ENCODE measurements at regions not wholly inside any gene's neighbourhood (a gene's known extent, or its start where the extent isn't known, plus 50 kb on each side); places are given as distances from the start of the nearest gene placed in this dataset.

DNA sequence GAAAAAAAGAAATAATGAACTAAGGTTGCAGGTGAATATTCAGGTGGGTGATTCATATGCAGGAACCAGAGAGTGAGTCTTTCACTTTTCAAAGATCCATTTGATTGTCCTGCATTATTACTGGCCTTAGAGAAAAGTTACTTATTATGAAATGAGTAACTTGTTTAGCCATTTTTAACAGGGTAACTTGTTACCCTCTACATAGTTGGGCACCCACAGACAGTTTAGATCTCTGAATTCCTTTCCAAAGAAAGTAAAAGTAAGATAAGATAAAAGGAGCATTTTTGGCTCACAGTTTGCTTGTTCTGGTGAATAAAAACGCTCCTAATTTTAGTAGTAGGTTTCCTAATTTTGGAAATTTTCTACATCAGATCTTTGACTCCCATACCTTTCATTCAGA lies 54.1 kb upstream of the DAB2 start:
- TF ChIP-seq, protein P1, sequence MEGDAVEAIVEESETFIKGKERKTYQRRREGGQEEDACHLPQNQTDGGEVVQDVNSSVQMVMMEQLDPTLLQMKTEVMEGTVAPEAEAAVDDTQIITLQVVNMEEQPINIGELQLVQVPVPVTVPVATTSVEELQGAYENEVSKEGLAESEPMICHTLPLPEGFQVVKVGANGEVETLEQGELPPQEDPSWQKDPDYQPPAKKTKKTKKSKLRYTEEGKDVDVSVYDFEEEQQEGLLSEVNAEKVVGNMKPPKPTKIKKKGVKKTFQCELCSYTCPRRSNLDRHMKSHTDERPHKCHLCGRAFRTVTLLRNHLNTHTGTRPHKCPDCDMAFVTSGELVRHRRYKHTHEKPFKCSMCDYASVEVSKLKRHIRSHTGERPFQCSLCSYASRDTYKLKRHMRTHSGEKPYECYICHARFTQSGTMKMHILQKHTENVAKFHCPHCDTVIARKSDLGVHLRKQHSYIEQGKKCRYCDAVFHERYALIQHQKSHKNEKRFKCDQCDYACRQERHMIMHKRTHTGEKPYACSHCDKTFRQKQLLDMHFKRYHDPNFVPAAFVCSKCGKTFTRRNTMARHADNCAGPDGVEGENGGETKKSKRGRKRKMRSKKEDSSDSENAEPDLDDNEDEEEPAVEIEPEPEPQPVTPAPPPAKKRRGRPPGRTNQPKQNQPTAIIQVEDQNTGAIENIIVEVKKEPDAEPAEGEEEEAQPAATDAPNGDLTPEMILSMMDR (IDR thresholded peaks at IDR 0.05), result no peak
- TF ChIP-seq POLR2A (IDR thresholded peaks at IDR 0.05) (no peak), EP300 (IDR thresholded peaks at IDR 0.05) (no peak)
